B cell (primary cell): ENCODE measurements at regions not wholly inside any gene's neighbourhood (a gene's known extent, or its start where the extent isn't known, plus 50 kb on each side); places are given as distances from the start of the nearest gene placed in this dataset.

Source experiments
- EZH2 ChIP-seq: IDR thresholded peaks from 2 replicates; pipeline ENCODE4 v1.6.1; 2012; ENCODE audit warnings: borderline replicate concordance, low read depth, mild to moderate bottlenecking, moderate library complexity, low read length; ENCODE audit not compliant: insufficient read depth, poor library complexity, severe bottlenecking
- TF ChIP-seq, protein P1 (sequence below): fragments of 200-600 bp; IDR thresholded peaks from one replicate; pipeline ENCODE4 v1.8.0; 2022; ENCODE audit warnings: antibody characterized with exemption, mild to moderate bottlenecking

- TF ChIP-seq, protein P1, sequence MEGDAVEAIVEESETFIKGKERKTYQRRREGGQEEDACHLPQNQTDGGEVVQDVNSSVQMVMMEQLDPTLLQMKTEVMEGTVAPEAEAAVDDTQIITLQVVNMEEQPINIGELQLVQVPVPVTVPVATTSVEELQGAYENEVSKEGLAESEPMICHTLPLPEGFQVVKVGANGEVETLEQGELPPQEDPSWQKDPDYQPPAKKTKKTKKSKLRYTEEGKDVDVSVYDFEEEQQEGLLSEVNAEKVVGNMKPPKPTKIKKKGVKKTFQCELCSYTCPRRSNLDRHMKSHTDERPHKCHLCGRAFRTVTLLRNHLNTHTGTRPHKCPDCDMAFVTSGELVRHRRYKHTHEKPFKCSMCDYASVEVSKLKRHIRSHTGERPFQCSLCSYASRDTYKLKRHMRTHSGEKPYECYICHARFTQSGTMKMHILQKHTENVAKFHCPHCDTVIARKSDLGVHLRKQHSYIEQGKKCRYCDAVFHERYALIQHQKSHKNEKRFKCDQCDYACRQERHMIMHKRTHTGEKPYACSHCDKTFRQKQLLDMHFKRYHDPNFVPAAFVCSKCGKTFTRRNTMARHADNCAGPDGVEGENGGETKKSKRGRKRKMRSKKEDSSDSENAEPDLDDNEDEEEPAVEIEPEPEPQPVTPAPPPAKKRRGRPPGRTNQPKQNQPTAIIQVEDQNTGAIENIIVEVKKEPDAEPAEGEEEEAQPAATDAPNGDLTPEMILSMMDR, result no peak
- TF ChIP-seq EZH2, result no peak
Observed at GRCh38 chr20:60892095-60892813, 359.8 kb upstream of the CDH4 start.
